ENCODE measurements at regions not wholly inside any gene's neighbourhood (a gene's known extent, or its start where the extent isn't known, plus 50 kb on each side); places are given as distances from the start of the nearest gene placed in this dataset.

DNA sequence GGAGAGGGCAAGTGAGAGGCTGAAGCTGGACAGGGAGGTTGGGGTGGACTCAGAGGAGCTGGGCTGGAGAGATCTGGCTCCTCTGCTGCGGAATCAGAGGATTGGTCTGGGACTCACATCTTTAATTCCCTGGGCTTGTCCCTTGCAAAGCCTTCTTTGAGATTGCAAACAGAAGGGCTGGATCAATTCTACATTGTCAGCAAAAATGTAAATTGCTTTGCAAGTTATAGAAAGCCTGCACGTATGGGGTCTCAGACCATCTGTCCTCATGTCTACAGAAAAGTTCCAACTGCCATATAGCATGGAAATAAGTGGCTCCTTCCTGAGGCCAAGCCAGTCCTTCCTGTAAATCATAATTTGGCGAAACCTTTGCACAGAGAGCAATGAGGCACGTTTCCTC lies 449.6 kb downstream of the UBE2NL start:
- Mint-ChIP-seq H3K27ac (no peak overlapping the region), H3K36me3 (ENCODE audit: insufficient read depth in 1 of 3, low read depth in 3 of 3) (peaks cover 0 to 2% (median 2%) of the 10 kb centered on the region in 3 experiments; a peak in 4 of 7 replicates), H3K4me3 (no peak overlapping the region), H3K9me3 (peaks cover 68 to 74% of the 10 kb centered on the region in 2 experiments), H3K4me1 (0 out of 4 replicates have a peak, but pooled peaks cover 0 to 2% of the 10 kb centered on the region in 2 experiments), H3K27me3 (ENCODE audit: low read depth) (no peaks in the 10 kb centered on the region; the same call in 1 of the 2 replicates)
- Histone ChIP-seq H4K8ac (replicated peaks; ENCODE audit: insufficient read length, low read depth, low read length) (no peak overlapping the region), H3K23me2 (ENCODE audit: insufficient read length, low read depth, low read length, poor library complexity, severe bottlenecking) (no peaks in the 10 kb centered on the region), H2AFZ (ENCODE audit: low read length) (no peak overlapping the region), H3K4me1 (ENCODE audit: insufficient read depth, low read length) (no peaks in the 10 kb centered on the region), H2BK20ac (ENCODE audit: low read depth, low read length, poor library complexity, severe bottlenecking) (no peak overlapping the region), H3K79me1 (ENCODE audit: insufficient read depth, low read depth, low read length, poor library complexity, severe bottlenecking) (no peaks in the 10 kb centered on the region), H4K91ac (ENCODE audit: insufficient read length, low read depth, low read length) (no peak overlapping the region), H3K4me2 (ENCODE audit: insufficient read depth, insufficient read length, low read length) (no peak overlapping the region), H2AK5ac (ENCODE audit: insufficient read length, low read length) (no peak overlapping the region), H3K14ac (ENCODE audit: insufficient read depth, low read length) (no peak overlapping the region), H3K18ac (ENCODE audit: insufficient read length, low read depth, low read length) (no peak overlapping the region), H3K4ac (ENCODE audit: low read depth, low read length) (no peak overlapping the region), H3K27me3 (ENCODE audit: insufficient read depth, low read length) (no peaks in the 10 kb centered on the region), H3K9me3 (ENCODE audit: control insufficient read depth, low read depth, low read length) (peaks cover 23% of the 10 kb centered on the region), H2BK120ac (ENCODE audit: low read depth, low read length, poor library complexity, severe bottlenecking) (no peak overlapping the region), H4K5ac (ENCODE audit: insufficient read length, low read depth, low read length) (no peak overlapping the region), H3K23ac (ENCODE audit: insufficient read length, low read depth, low read length) (no peak overlapping the region), H3K27ac (ENCODE audit: insufficient read length, low read depth, low read length) (no peak overlapping the region), H2BK12ac (ENCODE audit: insufficient read length, low read depth, low read length) (no peak overlapping the region), H2BK15ac (ENCODE audit: low read depth, low read length) (no peak overlapping the region), H3K56ac (ENCODE audit: insufficient read length, low read depth, low read length) (no peak overlapping the region), H3T11ph (ENCODE audit: low read length) (no peak overlapping the region), H3K79me2 (ENCODE audit: insufficient read depth, low read length) (no peaks in the 10 kb centered on the region), H2BK5ac (ENCODE audit: insufficient read length, low read length) (no peak overlapping the region), H4K20me1 (ENCODE audit: control insufficient read depth, insufficient read depth, insufficient read length) (no peaks in the 10 kb centered on the region), H3K9ac (ENCODE audit: extremely low read depth, insufficient read length, low read length) (no peak overlapping the region)
- no CpG with 5 or more reads among the region's 4 CpGs for WGBS (ENCODE audit: extremely low coverage, insufficient read length, low lambda C conversion rate)
- TF ChIP-seq, protein P1, sequence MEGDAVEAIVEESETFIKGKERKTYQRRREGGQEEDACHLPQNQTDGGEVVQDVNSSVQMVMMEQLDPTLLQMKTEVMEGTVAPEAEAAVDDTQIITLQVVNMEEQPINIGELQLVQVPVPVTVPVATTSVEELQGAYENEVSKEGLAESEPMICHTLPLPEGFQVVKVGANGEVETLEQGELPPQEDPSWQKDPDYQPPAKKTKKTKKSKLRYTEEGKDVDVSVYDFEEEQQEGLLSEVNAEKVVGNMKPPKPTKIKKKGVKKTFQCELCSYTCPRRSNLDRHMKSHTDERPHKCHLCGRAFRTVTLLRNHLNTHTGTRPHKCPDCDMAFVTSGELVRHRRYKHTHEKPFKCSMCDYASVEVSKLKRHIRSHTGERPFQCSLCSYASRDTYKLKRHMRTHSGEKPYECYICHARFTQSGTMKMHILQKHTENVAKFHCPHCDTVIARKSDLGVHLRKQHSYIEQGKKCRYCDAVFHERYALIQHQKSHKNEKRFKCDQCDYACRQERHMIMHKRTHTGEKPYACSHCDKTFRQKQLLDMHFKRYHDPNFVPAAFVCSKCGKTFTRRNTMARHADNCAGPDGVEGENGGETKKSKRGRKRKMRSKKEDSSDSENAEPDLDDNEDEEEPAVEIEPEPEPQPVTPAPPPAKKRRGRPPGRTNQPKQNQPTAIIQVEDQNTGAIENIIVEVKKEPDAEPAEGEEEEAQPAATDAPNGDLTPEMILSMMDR (conservative IDR thresholded peaks at IDR 0.05) = no peak
- no peak for DNase-seq

Measured in H9 (cell line).